Left ventricle myocardium inferior (tissue), 1 donor: ENCODE measurements at regions not wholly inside any gene's neighbourhood (a gene's known extent, or its start where the extent isn't known, plus 50 kb on each side); places are given as distances from the start of the nearest gene placed in this dataset.

Experiments
- DNase-seq: peaks from one replicate; pipeline ENCODE4 v3.0.0-alpha.2; 2020
- H3K27ac ChIP-seq: fragments of 200-600 bp; replicated peaks from 2 replicates; pipeline ENCODE4 v1.8.0; 2021
- H3K27me3 ChIP-seq: fragments of 200-600 bp; 2 replicates; pipeline ENCODE4 v1.8.0; 2021; ENCODE audit warnings: low read depth
- H3K36me3 ChIP-seq: fragments of 200-600 bp; 2 replicates; pipeline ENCODE4 v1.8.0; 2021
- H3K4me1 ChIP-seq: fragments of 200-600 bp; 2 replicates; pipeline ENCODE4 v1.8.0; 2021
- H3K4me3 ChIP-seq: fragments of 200-600 bp; 2 replicates; pipeline ENCODE4 v1.8.0; 2021; ENCODE audit warnings: mild to moderate bottlenecking, moderate library complexity
- H3K9me3 ChIP-seq: fragments of 200-600 bp; replicated peaks from 2 replicates; pipeline ENCODE4 v1.8.0; 2021
- CTCF ChIP-seq: fragments of 200-600 bp; IDR thresholded peaks from 2 replicates; pipeline ENCODE4 v1.8.0; 2021; ENCODE audit warnings: antibody characterized with exemption, mild to moderate bottlenecking, borderline replicate concordance
- intact Hi-C: fragments of 100-400 bp; cut with micrococcal nuclease; formaldehyde crosslinking; loops from one replicate; pipeline ENCODE4 v1.11.0; 2022
- donor health status: DM: no; HTN: yes; CAD: no; lungs with severe emphysema.

GRCh38 chr5:39829441-39829840 lies 404.7 kb upstream of the DAB2 start:
- Histone ChIP-seq H3K4me3 (no peak overlapping the region), H3K4me1 (no peaks in the 10 kb centered on the region), H3K36me3 (no peaks in the 10 kb centered on the region), H3K27me3 (no peaks in the 10 kb centered on the region), H3K27ac (no peak overlapping the region), H3K9me3 (no peaks in the 10 kb centered on the region)
- intact Hi-C loops = no loop called here
- TF ChIP-seq CTCF = no peak
- no peak for DNase-seq

DNA sequence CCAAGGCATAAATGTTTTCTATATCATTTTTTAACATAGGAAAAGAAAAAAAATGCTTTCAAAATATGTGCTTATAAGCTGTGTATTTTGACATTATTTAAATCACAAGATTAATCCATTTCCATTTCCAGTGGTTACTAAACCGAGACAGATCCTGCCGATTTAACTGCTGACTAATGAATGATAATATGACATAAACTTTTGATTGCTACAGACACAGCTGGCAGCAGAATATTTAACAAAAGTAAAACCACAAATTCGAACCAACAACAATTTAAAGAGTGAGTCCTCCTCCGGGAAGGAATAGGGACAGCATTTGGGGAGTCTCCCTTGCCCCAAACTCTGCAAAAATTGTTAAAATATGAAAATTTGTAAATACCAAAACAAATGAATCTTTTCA lies 401.3 kb upstream of the DAB2 start:
- H3K27me3 ChIP-seq = no peaks in the 10 kb centered on the region
- H3K36me3 ChIP-seq = no peaks in the 10 kb centered on the region
- no peak overlapping the region for H3K4me3 ChIP-seq
- H3K27ac ChIP-seq = no peak overlapping the region
- H3K4me1 ChIP-seq = no peaks in the 10 kb centered on the region
- no peak for TF ChIP-seq CTCF
- no peak for DNase-seq
- intact Hi-C loops = no loop called here
- no peaks in the 10 kb centered on the region for H3K9me3 ChIP-seq

- Histone ChIP-seq H3K4me3 (no peak overlapping the region), H3K27ac (no peak overlapping the region), H3K9me3 (no peaks in the 10 kb centered on the region), H3K27me3 (no peaks in the 10 kb centered on the region), H3K4me1 (no peaks in the 10 kb centered on the region), H3K36me3 (no peaks in the 10 kb centered on the region)
- TF ChIP-seq CTCF = no peak
- DNase-seq = no peak
- intact Hi-C loops = no loop called here
Observed at GRCh38 chr5:39825301-39825700, 400.5 kb upstream of the DAB2 start.

- no peaks in the 10 kb centered on the region for H3K27me3 ChIP-seq
- no peak overlapping the region for H3K4me3 ChIP-seq
- intact Hi-C loops = no loop called here
- DNase-seq = no peak
- no peak overlapping the region for H3K27ac ChIP-seq
- H3K36me3 ChIP-seq = no peaks in the 10 kb centered on the region
- H3K4me1 ChIP-seq = no peaks in the 10 kb centered on the region
- peaks cover 5% of the 10 kb centered on the region for H3K9me3 ChIP-seq
- TF ChIP-seq CTCF = no peak
Observed at GRCh38 chr5:39822020-39822419, 397.2 kb upstream of the DAB2 start.

DNA sequence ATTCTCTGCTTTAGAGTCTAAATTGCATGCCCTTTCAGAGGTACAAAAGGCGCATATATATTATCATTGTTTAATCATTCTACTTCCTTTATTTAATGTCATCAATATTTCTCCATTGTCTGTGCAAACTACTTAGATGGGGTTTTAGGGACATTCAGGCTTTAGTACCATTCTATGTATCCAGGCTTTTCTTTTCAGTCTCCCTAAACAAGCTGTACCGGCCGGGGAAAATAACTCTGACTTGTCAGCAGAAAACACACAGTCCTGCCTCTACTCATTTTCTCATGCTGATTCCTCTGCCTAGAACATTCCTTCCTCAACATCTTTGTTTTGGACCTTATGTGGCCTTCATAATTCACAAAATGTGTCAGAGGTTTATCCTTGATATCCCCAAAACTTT lies 392.1 kb upstream of the DAB2 start:
- Histone ChIP-seq H3K4me1 (no peaks in the 10 kb centered on the region), H3K4me3 (no peak overlapping the region), H3K9me3 (peaks cover 5% of the 10 kb centered on the region), H3K27me3 (no peaks in the 10 kb centered on the region), H3K36me3 (no peaks in the 10 kb centered on the region), H3K27ac (no peak overlapping the region)
- DNase-seq = no peak
- intact Hi-C loops = no loop called here
- TF ChIP-seq CTCF = no peak

- H3K4me3 ChIP-seq = no peak overlapping the region
Observed at GRCh38 chr5:39816156-39816845, 391.5 kb upstream of the DAB2 start.

More at GRCh38 chr5:39816156-39816845, 391.5 kb upstream of the DAB2 start:
- intact Hi-C loops = no loop called here
- Histone ChIP-seq H3K27me3 (no peaks in the 10 kb centered on the region), H3K4me1 (no peaks in the 10 kb centered on the region), H3K36me3 (no peaks in the 10 kb centered on the region), H3K27ac (no peak overlapping the region), H3K9me3 (peaks cover 5% of the 10 kb centered on the region)
- no peak for DNase-seq
- no peak for TF ChIP-seq CTCF
